ENCODE measurements at regions not wholly inside any gene's neighbourhood (a gene's known extent, or its start where the extent isn't known, plus 50 kb on each side); places are given as distances from the start of the nearest gene placed in this dataset.

- H3K4me1 Mint-ChIP-seq (ENCODE audit: unreplicated experiment), result peaks cover 7% of the 10 kb centered on the region
These were observed 270.7 kb downstream of the RPS24 start for GRCh38 chr10:78304091-78305045.

GRCh38 chr10:78305311-78305710 lies 271.6 kb downstream of the RPS24 start:
- no peak for TF ChIP-seq CTCF (IDR thresholded peaks at IDR 0.05)
- DNase-seq (ENCODE audit: extremely low spot score, unreplicated experiment), result peak; percentile 62
- peaks cover 42% of the 10 kb centered on the region for H3K27me3 Mint-ChIP-seq (ENCODE audit: unreplicated experiment)
- no peak overlapping the region for H3K4me3 Mint-ChIP-seq (ENCODE audit: unreplicated experiment)
- H3K36me3 Mint-ChIP-seq (ENCODE audit: unreplicated experiment), result peaks cover 2% of the 10 kb centered on the region
- peaks cover 7% of the 10 kb centered on the region for H3K4me1 Mint-ChIP-seq (ENCODE audit: unreplicated experiment)
- H3K27ac Mint-ChIP-seq (ENCODE audit: unreplicated experiment), result no peak overlapping the region
- H3K9me3 Mint-ChIP-seq (ENCODE audit: unreplicated experiment), result no peaks in the 10 kb centered on the region

More at GRCh38 chr10:78304091-78305045, 270.7 kb downstream of the RPS24 start:
- no peak overlapping the region for H3K4me3 Mint-ChIP-seq (ENCODE audit: unreplicated experiment)
- H3K27me3 Mint-ChIP-seq (ENCODE audit: unreplicated experiment), result peaks cover 38% of the 10 kb centered on the region
- no peak overlapping the region for H3K27ac Mint-ChIP-seq (ENCODE audit: unreplicated experiment)
- peaks cover 2% of the 10 kb centered on the region for H3K36me3 Mint-ChIP-seq (ENCODE audit: unreplicated experiment)
- TF ChIP-seq CTCF (IDR thresholded peaks at IDR 0.05), result no peak
- DNase-seq (ENCODE audit: extremely low spot score, unreplicated experiment), result peak; percentile 70
- no peaks in the 10 kb centered on the region for H3K9me3 Mint-ChIP-seq (ENCODE audit: unreplicated experiment)

GRCh38 chr10:78306358-78306757 lies 272.7 kb downstream of the RPS24 start:
- peaks cover 42% of the 10 kb centered on the region for H3K27me3 Mint-ChIP-seq (ENCODE audit: unreplicated experiment)
- H3K27ac Mint-ChIP-seq (ENCODE audit: unreplicated experiment), result no peak overlapping the region
- no peak overlapping the region for H3K4me3 Mint-ChIP-seq (ENCODE audit: unreplicated experiment)
- no peak for TF ChIP-seq CTCF (IDR thresholded peaks at IDR 0.05)
- H3K9me3 Mint-ChIP-seq (ENCODE audit: unreplicated experiment), result no peaks in the 10 kb centered on the region
- peak; percentile 8 for DNase-seq (ENCODE audit: extremely low spot score, unreplicated experiment)
- peaks cover 2% of the 10 kb centered on the region for H3K36me3 Mint-ChIP-seq (ENCODE audit: unreplicated experiment)
- peaks cover 7% of the 10 kb centered on the region for H3K4me1 Mint-ChIP-seq (ENCODE audit: unreplicated experiment)

- Mint-ChIP-seq H3K36me3 (ENCODE audit: unreplicated experiment) (peaks cover 2% of the 10 kb centered on the region), H3K9me3 (ENCODE audit: unreplicated experiment) (no peaks in the 10 kb centered on the region), H3K4me1 (ENCODE audit: unreplicated experiment) (peaks cover 4% of the 10 kb centered on the region), H3K4me3 (ENCODE audit: unreplicated experiment) (no peak overlapping the region), H3K27me3 (ENCODE audit: unreplicated experiment) (peaks cover 50% of the 10 kb centered on the region), H3K27ac (ENCODE audit: unreplicated experiment) (no peak overlapping the region)
- peak; percentile 8 for DNase-seq (ENCODE audit: extremely low spot score, unreplicated experiment)
- no peak for TF ChIP-seq CTCF (IDR thresholded peaks at IDR 0.05)
These were observed 273.9 kb downstream of the RPS24 start for GRCh38 chr10:78307576-78307975.

GRCh38 chr10:78309536-78310237 lies 276.0 kb downstream of the RPS24 start:
- Mint-ChIP-seq H3K27me3 (ENCODE audit: unreplicated experiment) (peaks cover 60% of the 10 kb centered on the region), H3K4me1 (ENCODE audit: unreplicated experiment) (no peaks in the 10 kb centered on the region), H3K36me3 (ENCODE audit: unreplicated experiment) (peaks cover 2% of the 10 kb centered on the region), H3K9me3 (ENCODE audit: unreplicated experiment) (no peaks in the 10 kb centered on the region), H3K4me3 (ENCODE audit: unreplicated experiment) (no peak overlapping the region), H3K27ac (ENCODE audit: unreplicated experiment) (no peak overlapping the region)
- peak; percentile 60 for DNase-seq (ENCODE audit: extremely low spot score, unreplicated experiment)
- no peak for TF ChIP-seq CTCF (IDR thresholded peaks at IDR 0.05)
